HG03342 (cell line): ENCODE measurements at regions not wholly inside any gene's neighbourhood (a gene's known extent, or its start where the extent isn't known, plus 50 kb on each side); places are given as distances from the start of the nearest gene placed in this dataset.

Experiments used
- ATAC-seq: cut with Tn5 transposase; IDR thresholded peaks from one replicate; pipeline ENCODE4 v1.9.1; 2021; ENCODE audit warnings: mild to moderate bottlenecking, moderate library complexity; ENCODE audit not compliant: unreplicated experiment

DNA sequence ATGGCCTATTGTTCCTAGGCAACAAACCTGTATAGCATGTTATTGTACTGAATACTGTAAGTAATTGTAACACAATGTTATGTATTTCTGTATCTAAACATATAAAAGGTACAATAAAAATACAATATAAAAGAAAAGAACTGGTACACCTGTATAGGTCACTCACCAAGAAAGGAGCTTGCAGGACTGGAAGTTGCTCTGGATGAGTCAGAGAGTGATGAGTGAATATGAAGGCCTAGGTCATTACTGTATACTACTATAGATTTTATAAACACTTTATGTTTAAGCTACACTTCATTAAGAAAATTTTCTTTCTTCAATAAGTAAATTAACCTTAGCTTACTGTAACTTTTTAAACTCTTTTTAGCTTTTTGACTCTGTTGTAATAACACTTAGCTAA lies 559.9 kb downstream of the PLPP3 start:
- no peak for ATAC-seq

DNA sequence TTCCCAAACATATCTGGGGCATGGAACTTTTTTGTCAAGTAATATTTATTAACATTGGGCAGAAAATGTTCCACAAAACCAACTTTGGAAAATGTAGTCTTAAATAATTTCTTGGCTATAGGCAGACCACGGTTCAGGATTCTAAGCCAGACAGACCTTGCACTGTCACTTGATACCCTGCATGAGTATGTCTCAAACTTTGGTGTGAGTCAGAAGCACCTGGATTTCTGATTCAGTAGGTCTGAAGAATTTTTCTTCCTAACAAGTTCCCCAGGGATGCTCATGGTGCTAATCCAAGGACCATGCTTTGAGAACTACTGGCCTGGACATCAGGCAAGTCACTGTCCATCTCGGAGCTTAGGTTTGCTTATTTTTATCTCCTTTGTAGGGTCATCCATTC lies 562.0 kb downstream of the PLPP3 start:
- ATAC-seq = no peak

DNA sequence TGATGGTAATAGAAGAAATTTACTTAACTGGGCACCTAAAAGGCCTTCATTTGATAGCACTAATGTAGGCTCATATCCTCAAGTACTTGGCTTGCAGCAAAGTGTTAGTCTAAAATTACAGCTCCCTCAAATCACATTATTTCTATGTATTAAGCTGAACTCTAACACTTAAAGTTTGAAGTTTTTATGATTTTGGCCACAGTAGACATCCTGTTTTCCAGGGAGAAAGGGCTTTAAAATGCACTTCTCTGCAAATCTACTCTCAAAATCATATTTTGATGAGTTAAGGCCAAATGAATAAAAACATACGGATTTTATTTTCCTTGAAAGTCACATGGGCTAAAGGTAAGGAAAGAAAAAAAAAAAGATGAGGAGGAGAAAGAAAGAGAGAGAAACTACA lies 575.5 kb downstream of the PLPP3 start:
- ATAC-seq = no peak

DNA sequence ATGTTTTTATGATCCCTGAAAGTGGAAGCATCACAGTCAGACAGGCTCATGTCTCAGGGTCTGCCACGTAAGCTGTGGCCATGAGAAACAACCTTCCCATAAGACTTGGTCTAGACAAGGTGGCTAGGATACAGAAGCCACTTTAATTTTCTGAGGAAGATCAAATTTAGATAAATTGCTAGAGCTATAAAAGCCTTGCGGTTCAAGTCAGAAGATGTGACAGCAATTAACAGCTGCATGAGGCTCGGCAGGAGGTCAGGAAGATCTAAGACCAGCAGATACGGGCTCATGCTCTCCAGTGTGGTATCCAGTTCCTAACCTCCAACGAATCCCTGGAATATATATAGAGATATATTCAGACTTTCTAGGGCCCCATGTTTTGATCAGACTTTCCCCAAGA lies 577.1 kb downstream of the PLPP3 start:
- ATAC-seq = no peak

DNA sequence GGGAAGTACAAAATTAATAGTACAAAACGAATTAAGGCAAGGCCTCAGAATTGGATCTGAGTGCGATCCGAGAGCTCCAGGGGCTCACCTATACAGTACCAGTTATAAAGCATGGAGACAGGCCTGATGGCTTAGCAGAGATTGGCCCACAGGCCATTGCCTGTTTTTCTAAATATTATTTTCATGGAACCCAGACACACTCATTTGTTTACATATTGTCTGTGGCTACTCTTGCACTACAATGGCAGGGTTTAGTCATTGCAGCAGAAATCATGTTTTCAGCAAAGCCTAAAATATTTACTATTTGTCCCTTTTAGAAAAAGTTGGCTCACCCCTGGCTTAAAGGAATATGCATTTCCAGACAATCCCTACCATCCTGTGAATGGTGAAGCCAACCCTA lies 578.9 kb downstream of the PLPP3 start:
- ATAC-seq = no peak

DNA sequence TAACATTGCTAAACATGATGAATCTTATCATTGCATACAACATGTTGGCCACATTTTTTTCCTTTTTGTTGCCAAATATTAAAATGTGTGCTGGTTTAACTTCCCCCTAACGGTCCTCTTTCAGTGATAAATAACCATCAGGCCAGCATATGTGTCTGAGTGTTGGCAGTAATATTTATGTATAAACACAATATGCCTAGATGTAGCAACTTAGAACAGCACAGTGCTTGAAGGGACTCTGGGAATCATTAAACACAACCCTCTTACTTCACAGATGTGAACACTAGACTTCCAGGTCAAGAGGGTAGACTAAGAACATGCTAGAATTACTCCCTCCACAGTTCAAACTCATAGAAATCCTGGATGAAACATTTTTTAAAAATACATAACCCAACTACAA lies 581.8 kb downstream of the PLPP3 start:
- no peak for ATAC-seq

DNA sequence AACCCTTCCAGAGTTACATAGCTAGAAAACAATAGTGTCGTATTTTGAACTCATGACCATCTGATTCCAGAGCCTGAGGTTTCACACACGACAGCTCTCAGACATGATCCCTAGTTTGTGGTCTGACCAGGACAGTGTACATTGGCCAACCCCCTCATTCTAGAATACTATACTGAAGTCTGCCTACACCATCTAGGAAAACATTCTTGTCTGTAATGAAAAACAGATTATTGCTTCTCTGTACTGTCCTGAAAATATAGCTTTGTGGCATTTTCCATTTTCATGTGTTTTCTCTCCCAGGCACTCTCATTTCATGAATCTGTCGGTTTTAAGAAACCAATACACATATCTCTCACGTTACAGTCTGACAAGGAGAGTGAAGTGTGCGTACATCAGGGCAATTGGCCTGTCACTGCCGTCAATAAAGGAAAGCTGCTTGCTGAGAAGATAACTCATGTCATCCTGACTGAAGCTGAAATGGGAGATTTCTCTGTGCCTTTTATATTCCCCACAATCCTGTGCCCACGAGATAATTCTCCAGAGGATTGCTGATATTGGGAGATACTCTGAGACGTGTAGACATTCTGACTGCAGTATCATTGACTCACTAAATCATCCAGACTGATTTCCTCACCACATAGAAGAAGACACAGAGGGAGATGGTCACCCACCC lies 585.6 kb downstream of the PLPP3 start:
- ATAC-seq = no peak

DNA sequence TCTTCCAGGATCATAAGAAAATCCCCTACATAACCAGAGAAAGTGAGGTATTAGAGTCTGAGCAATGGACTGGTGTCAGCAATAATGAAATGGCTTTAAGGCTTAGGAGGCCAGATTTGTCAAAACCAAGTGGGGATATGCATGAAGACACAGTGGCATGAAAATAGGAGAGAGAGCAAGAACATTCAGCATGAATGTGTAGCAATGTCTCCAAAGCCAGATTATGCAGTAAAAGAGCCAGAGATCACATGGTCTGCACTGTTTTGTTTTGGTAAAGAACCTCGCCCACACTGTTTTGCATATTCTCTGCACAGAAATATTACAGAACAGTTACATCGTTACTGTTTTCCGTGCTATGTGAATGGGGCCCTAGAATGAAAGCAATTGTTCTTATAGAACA lies 589.4 kb downstream of the PLPP3 start:
- ATAC-seq = no peak

DNA sequence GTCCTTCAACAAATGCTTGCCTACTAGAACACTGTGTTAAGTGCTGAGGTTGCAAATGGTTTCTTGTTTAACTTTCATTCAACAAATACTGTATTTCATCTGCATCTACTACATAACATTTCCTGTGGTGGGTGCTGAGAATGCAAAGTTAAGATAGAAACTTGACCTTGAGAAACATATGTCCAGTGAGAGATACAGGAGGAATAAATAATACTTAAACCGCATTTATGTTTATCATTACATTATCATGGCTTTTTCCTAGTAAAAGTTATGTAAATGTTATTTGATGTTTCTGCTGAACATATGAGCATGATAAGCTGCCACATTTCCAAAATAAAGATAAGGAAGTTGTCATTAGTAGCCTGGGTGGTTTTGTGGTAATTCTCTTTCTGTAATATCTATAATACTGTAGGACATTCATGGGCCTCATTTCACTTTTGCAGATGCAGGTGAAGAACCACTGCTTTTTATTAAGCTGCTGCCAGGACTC lies 590.4 kb downstream of the PLPP3 start:
- ATAC-seq = no peak

DNA sequence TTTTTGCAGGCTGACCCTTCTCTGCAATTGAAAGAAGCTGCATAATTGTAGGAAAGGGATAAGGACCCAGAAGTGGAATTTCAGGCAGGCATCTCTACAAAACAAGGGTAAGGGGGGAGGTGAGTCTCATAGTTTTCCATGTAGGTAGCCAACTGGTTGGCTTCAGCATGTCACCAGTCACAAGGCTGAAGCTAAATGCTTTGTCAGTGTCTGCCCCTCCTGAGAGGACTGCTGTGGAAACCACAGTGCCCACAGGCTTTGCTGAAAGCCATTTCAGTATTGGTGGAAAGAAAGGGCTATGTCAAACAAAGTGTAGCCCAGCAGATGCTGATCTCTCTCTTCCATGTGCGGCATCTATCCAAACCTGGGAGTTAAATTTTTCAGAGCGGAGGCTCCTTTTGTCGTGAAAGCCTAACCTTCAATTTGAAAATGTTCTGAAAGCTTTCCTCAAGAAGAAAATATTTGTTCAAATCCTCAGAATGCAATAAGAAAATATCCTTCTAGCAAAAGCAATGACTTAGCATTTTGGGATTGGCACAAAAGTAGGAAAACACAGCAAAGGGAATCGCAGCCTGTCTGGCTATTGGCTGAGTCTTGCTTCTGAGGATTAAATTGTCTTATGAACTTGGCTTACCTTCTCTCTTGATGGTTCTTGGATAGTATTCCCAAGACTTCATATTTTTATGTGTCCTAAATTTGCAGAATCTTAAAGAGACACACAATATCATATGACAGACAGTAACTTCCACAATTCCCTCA lies 591.7 kb downstream of the PLPP3 start:
- ATAC-seq = no peak

DNA sequence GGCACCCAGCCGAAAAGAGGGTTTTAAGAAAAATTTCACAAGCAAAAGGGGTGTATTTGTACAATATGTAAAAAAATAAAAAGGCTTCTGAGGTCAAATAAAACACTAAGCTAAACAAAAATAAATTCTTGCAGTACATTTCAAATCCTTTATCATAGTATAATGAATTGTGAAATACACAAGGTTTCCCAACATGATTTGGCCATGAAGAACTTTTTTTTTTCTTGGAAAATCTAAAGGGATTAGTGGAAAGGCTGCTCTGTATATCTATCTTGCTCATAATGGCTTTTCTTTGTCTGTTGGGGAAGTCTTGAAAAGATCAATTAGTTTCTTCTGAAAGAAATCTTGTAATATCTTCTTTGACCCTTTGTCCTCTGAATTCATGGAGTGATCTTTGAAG lies 593.4 kb downstream of the PLPP3 start:
- ATAC-seq = no peak

DNA sequence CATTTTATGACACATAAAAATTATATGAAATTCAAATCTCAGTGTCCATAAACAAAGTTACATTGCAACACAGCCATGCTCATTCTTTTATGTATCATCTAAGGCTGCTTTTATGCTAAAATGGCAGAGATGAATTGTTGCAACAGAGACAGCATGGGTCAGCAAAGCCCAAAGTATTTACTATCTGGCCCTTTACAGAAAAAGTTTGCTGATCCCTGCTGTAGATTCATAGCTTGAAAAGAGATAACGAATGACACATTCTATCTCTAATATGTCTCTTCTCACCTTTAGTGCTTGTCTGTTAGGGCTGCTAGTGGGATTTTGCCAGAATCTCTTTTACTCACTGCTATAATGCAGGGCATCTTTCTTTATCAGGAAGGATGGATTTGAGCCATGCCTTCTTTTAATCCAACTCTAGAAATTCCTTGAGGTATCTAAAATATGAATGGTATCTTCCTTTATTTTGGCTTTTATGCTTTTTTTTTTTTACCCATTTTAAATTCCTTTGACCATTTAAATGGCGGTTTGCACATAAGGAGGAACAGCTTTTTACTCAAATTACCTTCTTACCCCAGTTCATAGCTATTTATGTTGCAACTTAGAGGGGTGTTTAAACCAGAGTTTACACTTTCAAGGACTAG lies 598.2 kb downstream of the PLPP3 start:
- no peak for ATAC-seq

DNA sequence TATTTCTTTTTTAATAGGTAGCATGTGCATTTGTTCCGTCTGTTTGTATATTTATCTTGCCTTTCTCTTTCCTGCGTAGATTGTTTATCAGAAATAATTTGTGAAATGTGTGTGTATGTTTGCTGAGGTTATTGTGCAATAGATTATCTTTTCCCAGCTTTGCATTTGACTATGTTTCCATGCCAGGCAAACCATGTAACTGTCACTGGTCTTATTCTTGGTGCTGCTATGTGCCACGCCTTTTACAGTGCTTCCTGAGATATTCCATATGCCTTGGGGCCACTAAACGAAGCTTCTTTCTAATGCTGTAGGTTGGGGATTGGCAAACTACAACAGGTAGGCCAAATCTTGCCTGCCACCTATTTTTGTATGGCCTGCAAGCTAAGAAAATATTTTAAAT lies 598.8 kb downstream of the PLPP3 start:
- no peak for ATAC-seq

DNA sequence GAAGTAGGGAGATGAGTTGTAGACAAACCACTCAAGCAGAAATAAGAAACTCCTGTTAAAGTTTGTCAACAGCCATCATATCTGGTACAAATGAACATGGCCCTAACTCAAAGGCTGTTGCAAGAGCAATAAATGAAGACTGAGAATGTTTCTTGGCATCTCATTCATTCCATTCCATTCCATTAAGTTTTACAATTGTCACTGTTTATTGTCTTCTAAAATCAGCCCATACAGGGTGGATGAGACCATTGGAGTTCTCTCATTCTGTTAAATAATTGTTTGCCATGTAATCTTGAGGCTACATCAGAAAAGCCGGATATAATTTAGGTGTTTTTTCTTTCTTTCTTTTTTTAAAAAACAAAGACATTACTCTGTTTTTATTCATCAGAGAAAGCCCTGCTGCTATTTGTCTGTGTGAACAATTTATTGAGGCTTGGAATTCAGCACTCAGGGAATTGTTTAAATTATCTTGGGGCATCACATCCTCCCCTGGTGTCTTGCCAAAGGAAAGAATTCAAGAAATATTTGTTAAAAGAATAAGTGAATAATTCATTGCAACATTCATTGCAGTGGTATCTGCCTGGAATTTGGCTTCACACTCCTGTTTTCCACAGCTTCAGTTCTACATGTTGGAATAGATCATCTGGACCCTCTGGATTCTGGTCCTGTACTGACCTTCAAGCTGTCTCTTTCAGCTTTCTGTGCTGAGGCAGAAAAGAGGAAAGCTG lies 604.5 kb downstream of the PLPP3 start:
- no peak for ATAC-seq

DNA sequence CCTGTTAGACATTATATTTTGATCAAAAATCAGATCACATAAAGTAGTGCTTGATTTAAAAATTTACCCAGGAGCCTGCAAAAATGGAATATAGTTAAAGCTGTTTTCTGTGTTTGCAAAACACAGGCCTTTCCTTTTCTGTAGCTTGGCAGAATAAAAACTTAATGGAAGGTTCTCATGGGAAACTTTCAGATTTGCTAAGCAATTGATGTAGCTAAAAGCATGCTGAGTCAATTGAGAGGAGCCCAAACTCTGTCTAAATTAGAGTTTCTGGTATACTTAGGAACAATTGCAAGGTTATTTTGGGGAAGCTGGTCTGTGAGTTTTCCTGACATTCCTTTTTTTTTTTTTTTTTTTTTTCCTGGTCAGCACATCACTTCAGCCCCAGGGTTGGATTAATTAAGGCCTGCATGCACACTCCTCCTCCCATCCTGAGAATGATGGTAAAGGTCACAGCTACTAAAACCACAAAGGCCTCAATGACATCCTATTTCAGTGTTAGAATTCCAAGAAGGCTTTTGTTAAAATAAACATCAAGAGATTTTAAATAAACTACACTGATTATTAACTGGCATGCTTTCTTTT lies 608.7 kb downstream of the PLPP3 start:
- ATAC-seq = no peak

DNA sequence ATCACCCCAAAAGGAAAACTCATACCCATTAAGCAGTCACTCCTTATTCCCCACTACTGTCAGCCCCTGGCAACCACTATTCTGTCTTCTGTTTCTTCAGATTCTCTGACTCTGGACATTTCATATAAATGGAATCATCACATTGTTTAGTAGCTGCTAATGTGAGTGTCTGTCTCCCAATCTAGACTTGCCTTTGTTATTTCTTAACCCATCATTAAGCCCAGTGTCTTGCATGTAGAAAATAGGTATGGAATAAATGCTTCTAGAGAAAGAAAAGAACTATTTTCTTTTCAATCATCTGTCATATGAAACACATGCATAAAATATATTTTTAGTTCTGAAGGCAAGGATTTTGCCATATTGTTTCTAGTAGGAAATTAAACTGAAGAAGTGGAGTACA lies 610.0 kb downstream of the PLPP3 start:
- no peak for ATAC-seq

DNA sequence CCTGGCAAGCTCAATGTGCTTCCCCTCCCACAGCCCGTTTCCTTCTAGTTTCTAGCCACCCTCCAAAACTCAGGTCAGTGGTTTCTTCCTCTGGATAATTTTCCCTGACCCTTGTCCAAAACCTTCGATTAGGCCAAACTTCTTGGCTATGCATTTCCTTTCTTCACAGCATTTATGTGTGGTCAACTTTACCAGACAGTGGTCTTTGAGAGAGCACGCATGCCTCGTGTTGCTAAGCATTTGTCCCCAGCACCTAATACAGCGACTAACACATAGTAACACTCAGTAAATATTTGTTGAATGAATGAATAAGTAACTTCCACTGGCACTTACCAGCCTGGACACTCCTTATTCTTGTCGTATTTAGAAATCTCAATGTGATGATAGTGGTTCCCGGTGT lies 610.7 kb downstream of the PLPP3 start:
- ATAC-seq = no peak

DNA sequence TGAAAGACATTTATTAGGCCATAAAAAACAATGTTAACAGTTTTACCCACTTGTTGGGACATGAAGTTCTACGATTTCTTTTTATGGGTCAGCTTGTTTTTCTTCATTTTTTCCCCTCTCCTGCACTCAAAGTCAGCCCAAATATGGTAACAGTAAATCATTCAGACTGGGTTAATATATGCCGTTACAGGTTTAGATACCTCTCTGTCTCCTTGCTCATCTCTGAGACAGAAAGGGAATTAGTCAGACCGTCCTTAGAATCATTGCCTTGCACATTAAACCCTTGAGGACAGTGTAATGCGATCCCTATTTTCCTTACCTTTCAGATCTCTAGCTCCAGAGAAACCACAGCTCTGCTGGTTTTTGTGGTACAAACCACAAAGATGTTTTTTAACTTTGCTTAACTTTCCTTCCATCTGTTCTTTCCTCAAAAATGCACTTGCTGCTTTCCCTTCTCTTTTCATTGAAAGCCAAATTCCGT lies 613.3 kb downstream of the PLPP3 start:
- no peak for ATAC-seq

DNA sequence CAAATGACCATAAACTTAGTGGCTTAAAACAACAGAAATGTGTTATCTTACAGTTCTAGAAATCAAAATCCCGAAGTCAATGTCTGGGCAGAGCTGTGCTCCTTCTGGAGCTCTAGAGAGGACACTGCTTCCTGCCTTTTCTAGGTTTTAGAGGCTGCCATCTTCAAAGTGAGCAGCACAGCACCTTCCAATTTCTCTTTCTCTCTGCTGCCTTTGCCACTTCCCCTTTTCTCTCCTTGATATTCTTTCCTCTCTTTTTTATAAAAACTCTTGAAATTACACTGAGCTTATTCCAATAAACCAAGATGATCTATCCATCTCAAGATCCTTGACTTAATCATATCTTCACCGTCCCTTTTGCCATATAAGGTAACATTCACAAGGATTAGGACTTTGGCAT lies 616.9 kb downstream of the PLPP3 start:
- no peak for ATAC-seq

DNA sequence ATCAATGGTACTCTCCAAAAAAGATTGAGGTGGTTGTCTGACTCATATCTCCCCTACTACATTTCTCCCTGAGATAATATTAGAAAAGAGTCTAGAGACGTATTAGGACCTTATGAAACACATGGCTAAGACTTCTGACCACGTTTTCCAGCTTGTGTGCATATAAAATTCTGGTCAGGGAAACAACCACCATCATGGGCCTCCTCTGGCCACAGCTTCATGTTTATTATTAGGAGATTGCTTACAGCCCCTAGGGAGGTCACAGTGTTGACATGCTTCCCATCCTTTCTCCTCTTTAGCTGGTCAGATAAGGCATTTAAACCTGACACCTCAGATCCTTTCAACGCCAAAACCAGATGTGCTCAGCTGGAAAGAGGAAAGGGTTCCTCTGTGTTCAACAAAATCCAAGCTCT lies 620.2 kb downstream of the PLPP3 start:
- no peak for ATAC-seq

DNA sequence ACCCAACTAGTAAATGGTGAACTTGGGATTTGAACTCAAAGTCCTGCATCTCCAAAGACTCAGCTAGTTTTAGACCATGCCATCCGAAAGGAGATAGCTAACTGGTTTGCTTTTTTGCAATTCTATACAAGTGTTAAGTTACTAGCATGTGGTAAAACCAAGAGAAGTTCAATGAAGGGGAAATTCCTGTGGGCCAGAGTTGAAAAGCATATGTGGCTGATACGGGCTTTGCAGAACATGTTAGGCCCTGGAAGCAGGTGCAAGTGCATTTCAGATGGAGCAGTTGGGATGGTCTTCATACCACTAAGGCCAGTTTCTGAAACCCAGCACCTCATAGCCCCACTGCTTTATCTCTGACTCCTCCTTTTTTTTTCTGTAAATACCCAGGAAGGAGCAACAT lies 620.9 kb downstream of the PLPP3 start:
- no peak for ATAC-seq
